HG03060 (cell line): ENCODE measurements at regions not wholly inside any gene's neighbourhood (a gene's known extent, or its start where the extent isn't known, plus 50 kb on each side); places are given as distances from the start of the nearest gene placed in this dataset.

Experiments used
- ATAC-seq: cut with Tn5 transposase; IDR thresholded peaks from one replicate; pipeline ENCODE4 v1.9.1; 2021; ENCODE audit warnings: low read depth, moderate number of reproducible peaks; ENCODE audit not compliant: unreplicated experiment

DNA sequence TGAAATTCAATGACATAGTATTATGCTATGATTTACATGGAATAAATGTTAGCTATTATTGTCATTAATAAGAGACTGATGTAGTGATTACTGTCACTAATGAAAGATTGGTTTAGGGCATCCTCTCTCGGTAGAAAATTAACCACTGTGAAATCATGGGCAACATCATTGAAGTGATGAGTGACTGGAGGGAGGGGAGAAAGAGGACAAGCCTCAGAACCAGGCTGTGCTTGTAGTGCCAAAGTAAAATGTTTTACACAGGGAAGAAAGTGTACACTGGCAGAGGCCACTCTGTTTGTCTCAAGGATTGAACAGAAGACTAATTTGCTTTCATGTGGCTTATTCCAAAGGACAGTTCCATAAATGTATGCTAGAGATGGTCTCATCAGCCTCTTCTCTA lies 456.2 kb upstream of the TCF4 start:
- no peak for ATAC-seq

DNA sequence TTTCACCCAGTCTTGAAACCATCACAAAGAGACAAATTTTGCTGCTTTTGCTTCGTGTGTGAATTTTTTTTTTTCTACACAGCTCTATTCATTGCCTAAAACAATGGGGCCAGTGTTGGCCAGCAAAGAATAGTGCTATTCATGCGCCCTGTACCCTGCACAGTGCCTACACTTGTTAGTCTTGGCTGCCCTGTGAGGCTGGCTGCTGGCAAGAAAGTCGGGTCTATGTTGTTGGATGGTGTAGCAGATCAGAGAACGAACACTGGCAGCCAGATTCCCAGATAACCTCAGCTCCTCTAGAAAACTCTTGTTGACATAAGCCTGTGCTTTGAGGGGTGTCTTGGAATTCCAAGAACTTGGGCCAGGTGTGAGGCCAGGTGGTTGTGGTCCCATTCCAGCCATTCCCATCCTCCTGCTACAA lies 455.7 kb upstream of the TCF4 start:
- ATAC-seq: no peak

DNA sequence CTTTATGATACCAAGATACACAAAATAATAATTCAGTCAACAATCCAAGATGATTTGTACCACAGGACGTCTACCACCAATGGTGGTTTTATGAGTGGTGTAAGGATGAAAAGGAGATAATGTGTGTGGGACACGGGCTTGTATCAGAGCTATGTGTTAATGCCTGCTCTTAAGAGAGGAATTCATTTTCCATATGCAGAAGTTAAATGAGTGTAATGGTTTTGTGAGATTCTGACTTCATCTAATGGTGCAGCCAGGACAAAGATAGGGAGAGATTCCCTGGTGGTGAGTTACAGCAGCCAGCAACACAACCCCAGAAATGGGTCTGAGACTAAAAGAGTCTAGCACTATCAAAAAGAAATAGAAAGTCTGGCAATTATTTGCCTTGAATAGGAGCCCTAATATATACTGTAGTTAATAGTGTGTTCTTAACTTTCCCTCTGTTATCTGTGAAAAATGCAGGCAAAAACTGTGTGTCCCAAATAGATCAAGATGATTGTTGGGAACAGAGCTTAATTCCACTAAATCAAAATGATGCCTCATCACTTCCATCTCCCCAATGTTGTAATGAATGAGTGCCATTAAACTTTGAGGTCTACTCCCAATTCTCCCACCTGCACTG lies 455.0 kb upstream of the TCF4 start:
- ATAC-seq: no peak

DNA sequence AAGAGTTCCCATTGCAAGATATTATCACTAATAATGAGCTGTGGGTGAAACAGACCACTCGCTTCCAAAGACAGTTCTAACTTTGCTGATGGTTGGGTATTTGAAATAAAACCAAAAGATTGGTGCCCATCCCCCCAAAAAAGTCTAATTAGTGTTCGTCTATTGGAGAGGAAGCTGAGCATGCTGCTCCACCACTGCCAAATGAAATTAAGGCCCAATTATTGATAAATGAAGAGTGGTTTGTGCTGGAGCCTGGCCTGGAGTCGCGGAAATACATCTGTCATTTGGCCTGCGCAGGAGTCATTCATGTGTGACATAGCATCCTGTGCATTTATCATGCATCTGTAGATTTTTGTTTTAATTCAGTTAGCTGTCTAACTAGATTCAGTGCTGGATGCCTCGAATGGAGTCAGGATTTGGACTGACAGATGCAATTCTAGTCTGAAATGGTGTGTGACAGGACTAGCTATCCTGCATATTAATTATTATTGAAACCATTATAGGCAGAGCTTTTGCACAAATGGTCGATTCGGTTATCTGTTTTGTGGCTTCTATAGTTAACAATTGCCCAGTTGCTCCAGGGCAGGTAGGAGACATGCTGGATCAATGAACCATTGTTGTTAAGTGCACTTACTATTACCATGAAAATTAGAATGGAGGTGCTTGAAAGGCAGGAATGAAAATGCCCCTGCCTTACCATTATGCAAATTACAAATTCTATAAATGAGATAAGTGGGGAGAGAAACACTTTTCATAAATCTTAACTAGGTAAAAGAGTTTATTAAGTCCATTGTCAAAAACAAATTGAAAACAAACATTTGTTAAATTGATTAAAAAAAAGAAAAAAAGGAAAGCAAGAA lies 450.4 kb upstream of the TCF4 start:
- ATAC-seq: no peak

DNA sequence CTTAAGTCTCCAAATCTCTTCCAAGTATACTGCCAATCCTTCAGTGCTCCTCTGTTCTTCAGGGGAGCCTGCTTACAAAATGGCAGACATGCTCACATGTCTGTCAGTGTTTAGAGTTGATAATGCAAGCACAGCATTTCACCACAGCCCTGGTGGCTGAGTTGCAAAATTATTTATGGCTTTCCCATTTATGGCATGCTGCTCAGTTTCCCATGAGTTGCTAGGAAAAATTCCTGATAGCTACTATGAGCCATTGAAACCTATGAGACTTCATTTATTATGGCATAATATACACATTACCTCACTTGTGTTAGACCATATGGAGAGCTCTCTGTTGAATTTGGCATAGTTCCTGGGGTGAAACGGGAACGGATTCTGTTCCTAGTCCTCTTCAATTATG lies 448.7 kb upstream of the TCF4 start:
- no peak for ATAC-seq

DNA sequence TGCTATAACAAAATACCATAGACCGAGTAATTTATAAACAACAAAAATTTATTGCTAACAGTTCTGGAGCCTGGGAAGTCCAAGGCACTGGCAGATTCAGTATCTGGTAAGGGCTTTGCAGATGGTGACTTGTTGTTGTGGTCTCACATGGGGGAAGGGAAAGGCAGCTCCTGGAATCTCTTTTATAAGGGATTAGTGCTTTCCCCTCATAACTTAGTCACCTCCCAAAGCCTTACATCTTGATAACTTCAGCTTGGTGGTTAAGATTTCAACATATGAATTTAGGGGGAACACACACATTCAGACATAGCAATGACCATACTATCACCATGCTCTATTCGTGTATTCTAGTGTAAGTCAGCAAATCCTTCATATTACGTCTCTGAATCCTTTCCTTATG lies 447.6 kb upstream of the TCF4 start:
- no peak for ATAC-seq

DNA sequence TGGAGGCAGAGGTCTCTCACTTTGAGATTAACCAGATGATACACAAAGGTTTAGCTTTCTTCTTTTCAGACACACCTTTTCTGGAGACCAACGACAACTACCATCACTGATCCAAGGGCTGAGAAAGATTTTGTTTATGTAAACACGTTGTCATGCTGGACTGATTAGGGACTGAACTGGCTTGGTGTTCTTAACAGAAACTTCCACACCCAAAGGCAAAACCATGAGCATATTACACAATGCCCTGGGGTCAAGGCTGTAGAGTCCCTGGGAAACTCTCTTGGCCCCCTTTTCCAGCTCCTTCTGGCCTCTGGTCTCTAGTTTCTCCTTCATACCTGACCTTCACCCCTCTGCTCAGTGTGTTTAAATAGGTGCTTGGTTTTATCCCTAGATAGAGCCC lies 447.0 kb upstream of the TCF4 start:
- ATAC-seq: no peak

DNA sequence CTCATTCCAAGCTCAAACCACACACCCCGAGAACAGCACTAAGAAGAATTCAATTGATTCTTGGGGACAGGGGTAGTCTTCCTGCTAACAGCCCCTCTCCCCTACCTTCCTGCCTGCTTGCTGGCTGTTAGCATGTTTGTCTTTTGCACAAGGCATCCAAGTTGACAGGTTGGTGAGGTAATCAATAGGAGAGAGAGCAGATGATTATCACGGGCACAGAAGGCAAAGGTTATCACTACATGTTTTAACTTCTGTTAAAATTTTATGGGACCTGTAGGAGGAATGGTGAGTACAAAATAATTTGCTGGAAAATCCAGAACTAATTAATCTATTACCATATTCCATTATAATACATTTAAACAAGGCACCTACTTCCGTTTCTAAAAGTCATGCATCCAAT lies 442.1 kb upstream of the TCF4 start:
- no peak for ATAC-seq

DNA sequence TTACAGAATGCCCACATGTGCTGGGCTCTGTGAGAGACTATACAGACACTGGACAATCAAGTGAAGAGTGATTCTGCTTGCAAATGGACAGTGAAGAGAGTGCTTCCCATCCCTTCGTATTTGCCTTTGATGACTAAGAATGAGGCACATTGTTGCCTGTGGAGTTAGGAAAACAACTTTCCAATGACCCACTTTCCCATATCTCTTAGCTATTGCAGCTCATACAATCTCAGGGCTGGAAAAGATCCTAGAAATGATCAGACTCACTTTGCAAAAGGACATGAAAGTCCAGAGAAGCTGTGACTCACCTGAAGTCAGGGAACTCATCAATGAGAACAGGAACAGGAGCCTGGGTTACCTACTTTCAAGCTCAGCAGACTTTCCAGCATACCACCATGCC lies 440.5 kb upstream of the TCF4 start:
- ATAC-seq: no peak

DNA sequence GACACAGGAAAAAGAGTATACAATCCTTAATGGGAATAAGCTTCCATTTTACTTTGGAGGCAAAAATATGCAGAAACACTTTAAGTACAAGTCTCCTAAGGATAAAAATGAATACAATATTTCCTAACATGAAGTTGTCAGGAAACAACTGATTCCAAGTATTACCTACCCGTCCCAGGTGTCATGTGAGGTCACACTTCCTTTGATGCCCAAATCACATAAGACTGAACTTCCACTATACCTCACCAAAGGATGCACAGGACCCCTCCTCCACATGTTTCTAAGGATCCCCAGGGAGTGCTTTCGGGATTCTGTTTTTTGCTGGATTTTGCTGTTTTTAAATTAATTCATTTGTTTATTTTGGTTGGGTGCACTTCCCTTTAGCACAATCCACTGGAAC lies 438.5 kb upstream of the TCF4 start:
- ATAC-seq: no peak

DNA sequence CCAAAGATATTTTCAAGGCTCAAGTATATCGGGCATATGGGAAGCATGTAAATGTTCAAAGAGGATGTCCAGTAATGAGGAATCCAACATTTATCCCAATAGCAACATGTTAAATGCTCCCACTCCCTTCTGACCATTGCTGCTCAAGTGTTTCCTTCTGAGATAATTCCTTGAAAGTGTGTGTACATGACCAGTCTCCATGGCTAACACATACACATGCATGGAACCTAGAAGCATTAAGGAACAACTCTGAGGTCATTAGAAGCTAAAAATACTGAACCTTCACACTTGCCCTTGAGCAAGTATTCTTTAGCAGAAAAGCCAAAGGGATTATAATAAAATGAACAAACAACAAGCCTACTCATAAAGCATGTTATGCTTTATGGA lies 433.8 kb upstream of the TCF4 start:
- ATAC-seq: no peak

DNA sequence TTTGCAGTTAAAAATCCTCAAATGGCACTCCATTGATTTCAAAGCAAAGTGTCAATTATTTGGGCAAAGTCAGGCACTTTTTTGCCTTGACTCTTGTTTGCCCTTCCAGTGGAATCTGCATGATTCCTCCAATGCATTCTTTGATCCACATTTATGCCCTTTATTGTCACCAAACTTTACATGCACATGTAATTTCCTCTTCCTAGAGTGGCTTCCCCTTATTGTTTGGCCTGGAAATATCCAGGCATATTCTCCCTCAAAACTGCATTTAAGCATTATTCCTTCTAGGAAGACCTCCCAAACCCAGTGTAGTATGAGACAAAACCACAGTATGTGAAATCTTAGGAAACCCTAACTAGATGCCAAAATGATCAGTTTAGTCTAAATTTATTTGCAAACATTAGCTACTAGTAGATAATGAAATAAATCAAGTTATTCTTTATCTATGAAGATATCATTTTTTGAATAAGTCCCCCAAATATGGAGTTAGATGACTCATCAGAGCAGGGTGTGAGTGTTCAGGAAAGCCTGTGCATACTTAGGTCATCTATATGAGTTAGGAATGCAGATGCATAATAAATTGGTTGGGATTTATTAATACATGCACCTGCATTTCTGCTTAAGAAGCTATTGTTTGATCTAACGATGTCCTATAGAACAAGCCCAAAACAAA lies 433.3 kb upstream of the TCF4 start:
- no peak for ATAC-seq

DNA sequence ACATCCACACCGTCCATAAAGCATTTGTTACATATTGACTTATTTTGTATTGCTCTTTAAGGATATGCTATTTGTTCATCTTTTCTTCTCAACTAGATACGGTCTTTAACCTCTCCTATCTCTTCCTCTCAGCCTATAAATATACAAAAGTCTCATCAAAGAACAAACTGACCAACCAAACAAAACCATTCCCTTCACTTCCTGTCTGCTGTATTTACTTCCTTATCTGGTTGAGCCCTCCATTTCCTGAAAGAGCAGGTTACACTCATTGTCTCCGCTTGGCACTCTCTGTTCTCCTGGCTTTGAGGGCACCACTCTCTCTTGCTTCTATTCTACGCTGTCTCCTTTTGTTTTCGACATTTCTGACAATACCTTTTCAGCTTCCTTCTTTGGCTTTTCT lies 431.9 kb upstream of the TCF4 start:
- no peak for ATAC-seq

DNA sequence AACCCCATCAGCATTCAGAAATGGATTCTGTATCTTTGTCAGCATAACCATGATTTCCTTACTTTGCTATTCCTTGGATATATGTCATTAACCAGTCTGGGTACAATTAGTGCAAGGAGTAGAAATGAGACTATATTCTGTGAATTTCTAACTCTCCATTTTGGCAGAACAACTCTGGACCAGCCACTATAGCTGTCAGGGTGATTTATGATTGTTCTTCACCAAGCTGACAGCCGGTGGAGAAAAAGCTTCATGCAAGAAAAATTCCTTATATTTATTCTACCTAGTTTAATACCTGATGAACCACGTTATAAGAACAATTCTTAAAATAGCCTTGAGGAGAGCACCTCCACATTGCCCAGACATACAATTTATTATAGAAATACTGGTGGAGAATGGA lies 431.2 kb upstream of the TCF4 start:
- no peak for ATAC-seq

DNA sequence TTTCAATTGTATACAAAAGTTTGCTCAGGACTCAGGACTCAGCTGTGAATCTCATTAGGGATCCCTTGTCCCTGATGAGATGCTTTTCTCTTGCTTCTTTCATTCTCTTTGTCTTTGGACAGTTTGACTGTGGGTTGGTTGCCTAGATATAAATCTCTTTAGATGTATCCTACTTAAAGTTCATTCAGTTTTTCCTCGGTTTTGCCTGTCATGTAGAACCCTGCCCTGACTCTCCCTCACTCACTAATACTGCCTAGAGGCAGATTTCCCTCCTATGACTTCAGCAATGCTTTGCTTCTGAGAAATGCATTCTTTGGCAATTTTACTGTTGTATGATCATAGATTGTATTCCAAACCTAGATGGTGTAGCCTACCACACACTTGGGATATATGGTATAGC lies 421.4 kb upstream of the TCF4 start:
- no peak for ATAC-seq

DNA sequence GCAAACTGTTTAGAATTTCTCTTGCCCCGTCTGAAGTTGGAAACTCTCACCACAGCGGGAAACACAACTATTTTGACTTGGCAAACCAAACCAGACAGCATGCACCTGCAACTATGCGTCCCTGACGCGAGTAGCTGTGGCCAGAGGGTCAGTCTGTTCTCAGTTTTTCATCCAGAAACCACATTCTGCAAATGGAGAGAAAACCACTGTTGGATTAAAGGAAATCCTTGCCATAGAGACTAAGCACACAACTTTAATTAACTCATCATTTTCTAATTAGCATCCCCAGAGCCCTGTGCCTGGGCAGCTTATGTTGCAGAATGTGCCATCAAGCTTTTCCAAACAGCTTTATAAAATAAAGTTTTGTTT lies 415.7 kb upstream of the TCF4 start:
- ATAC-seq: no peak

DNA sequence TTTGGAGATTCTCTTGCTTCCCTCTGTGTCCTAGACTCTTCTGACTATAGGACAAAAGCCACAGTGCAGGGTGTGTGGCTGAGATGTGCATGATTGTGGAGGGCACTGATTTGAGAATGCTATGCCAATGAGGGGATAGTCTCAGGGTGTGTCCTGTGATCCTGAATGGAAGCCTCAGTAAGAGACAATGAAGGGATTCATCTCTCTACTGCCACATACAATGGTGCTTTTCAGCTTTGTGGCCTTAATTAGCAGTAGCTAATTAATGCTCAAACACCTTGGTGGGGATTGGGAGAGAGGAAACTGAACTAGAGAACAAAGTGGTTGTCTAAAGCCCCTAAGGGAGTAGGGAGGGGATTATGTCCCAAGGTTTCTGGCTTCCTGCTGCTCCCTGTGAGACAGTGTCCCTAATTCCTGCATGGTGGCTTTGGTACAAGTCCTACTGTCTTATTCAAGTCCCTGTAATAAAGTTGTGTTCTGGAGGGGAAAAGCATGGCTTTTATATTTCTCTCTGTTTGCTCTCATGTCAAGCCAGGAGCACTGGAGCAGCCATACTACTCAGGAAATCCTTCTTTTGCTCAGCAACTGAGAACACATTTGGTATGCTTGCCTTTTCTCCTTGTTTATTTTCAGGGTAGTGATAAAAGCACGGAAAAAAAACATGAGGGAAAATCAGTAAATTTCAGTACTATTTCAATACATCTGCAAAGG lies 415.2 kb upstream of the TCF4 start:
- no peak for ATAC-seq

DNA sequence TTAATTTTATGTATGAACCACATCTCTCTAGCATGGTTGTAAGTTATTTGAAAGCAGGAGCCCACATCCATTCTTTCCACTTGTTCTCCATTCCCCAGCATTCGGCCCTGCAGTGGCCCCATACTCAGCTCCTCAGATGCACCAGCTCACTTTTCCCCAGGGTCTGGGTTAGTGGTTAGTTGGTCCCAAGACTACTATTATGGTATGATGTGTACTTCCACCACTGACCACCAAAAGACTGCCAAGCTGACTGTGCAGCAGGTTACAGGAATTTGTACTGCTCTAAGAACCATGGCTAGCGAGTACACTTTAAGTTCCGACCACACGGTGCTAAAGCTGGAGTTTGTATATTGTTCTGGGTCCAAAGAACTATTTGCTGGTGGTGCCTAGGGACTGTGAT lies 413.6 kb upstream of the TCF4 start:
- ATAC-seq: no peak

DNA sequence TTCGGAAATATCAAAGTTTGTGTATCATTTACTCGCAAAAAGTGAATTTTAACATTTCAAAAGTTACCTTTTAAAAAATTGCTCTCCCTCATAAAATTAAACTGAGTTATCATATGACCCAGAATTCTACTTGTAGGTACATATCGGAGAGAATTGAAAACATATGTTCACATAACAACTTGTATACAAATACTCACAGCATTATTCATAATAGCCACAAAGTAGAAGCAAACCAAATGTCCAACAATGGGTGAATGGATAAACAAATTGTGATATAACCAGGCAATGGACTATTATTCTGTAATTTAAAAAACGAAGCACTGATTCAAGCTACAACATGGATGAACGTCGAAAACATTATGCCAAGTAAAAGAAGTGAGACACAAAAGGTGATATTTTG lies 412.0 kb upstream of the TCF4 start:
- no peak for ATAC-seq

DNA sequence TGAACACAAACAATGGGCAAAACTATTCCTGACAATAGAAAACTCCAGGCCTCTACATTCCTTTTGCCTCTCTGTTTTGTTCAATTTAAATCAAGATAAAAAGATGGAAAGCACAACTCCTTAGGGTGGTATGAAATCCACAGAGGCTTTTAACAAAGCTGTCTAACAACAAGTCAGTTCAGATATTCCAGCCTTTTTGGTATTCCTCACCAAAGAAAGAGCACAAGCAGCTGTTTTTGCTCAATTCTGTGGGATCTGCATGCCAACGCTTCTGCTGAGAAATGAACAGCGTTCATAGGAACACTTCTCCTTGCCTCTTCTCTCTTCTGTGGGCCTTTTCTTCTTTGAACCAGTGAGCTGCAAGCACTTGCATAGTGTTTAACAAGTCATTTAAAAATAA lies 411.6 kb upstream of the TCF4 start:
- ATAC-seq: no peak

DNA sequence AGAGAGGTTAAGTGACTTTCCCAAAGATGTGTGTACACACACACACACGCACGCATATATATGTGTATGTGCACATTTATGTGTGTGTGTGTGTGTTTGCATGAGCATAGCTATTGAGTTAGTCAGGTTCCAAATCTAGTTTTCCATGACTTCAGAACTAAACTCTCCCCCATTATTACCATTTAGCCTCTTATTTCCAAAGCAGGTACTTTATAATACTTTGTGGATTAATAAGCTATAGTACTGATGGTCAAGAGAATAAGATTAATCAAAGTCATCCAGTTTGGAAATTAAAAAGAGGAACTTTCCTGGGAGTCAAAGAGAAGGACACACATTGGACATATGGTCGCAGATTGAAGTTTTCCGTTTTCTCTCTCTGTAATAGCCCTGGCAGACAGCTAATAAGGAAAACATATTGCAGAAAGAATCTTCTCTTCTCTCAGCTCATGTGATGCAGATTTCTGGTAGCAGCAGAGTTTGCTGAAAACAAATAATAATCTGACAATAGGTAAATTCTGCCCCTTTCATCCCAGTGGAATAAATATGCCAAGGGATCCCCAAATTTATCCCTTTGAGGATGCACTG lies 410.9 kb upstream of the TCF4 start:
- no peak for ATAC-seq
